ENCODE measurements at regions not wholly inside any gene's neighbourhood (a gene's known extent, or its start where the extent isn't known, plus 50 kb on each side); places are given as distances from the start of the nearest gene placed in this dataset.

GRCh38 chr10:57884407-57884806 lies 383.3 kb downstream of the IPMK start:
- H3K27ac ChIP-seq, result no peak overlapping the region
- no peak overlapping the region for H3K4me2 ChIP-seq (ENCODE audit: low read length)
- H3K36me3 ChIP-seq (ENCODE audit: control insufficient read depth, insufficient read depth, low read length), result no peaks in the 10 kb centered on the region
- H3K4me1 ChIP-seq, result no peaks in the 10 kb centered on the region
- no peaks in the 10 kb centered on the region for H3K27me3 ChIP-seq (ENCODE audit: control insufficient read depth, insufficient read depth, low read length)
- H3K4me3 ChIP-seq (ENCODE audit: low read depth, low read length), result no peak overlapping the region
- H3K9me3 ChIP-seq (ENCODE audit: control insufficient read depth, low read length), result no peaks in the 10 kb centered on the region
- no peak for TF ChIP-seq CTCF (IDR thresholded peaks at IDR 0.05)
- no peak overlapping the region for H2AFZ ChIP-seq
- H3K9ac ChIP-seq, result no peak overlapping the region
- no peaks in the 10 kb centered on the region for H3K79me2 ChIP-seq

GRCh38 chr10:57880446-57881227 lies 387.1 kb downstream of the IPMK start:
- no peaks in the 10 kb centered on the region for H3K27me3 ChIP-seq (ENCODE audit: control insufficient read depth, insufficient read depth, low read length)
- no peak for TF ChIP-seq CTCF (IDR thresholded peaks at IDR 0.05)
- H3K4me3 ChIP-seq (ENCODE audit: low read depth, low read length), result no peak overlapping the region
- H3K79me2 ChIP-seq, result no peaks in the 10 kb centered on the region
- no peak overlapping the region for H2AFZ ChIP-seq
- no peaks in the 10 kb centered on the region for H3K9me3 ChIP-seq (ENCODE audit: control insufficient read depth, low read length)
- no peak overlapping the region for H3K9ac ChIP-seq
- no peaks in the 10 kb centered on the region for H3K36me3 ChIP-seq (ENCODE audit: control insufficient read depth, insufficient read depth, low read length)
- no peaks in the 10 kb centered on the region for H3K4me1 ChIP-seq
- H3K4me2 ChIP-seq (ENCODE audit: low read length), result no peak overlapping the region
- H3K27ac ChIP-seq, result no peak overlapping the region

GRCh38 chr10:57874810-57875209 lies 392.9 kb downstream of the IPMK start:
- no peak for TF ChIP-seq CTCF (IDR thresholded peaks at IDR 0.05)

GRCh38 chr10:57867241-57867640 lies 400.5 kb downstream of the IPMK start:
- no peaks in the 10 kb centered on the region for H3K9me3 ChIP-seq (ENCODE audit: control insufficient read depth, low read length)
- no peak overlapping the region for H3K4me3 ChIP-seq (ENCODE audit: low read depth, low read length)
- no peak overlapping the region for H3K9ac ChIP-seq
- no peak overlapping the region for H3K27ac ChIP-seq
- H3K4me2 ChIP-seq (ENCODE audit: low read length), result no peak overlapping the region
- H3K36me3 ChIP-seq (ENCODE audit: control insufficient read depth, insufficient read depth, low read length), result no peaks in the 10 kb centered on the region
- no peak for TF ChIP-seq CTCF (IDR thresholded peaks at IDR 0.05)
- no peaks in the 10 kb centered on the region for H3K4me1 ChIP-seq
- no peaks in the 10 kb centered on the region for H3K27me3 ChIP-seq (ENCODE audit: control insufficient read depth, insufficient read depth, low read length)
- no peaks in the 10 kb centered on the region for H3K79me2 ChIP-seq
- H2AFZ ChIP-seq, result no peak overlapping the region

More at GRCh38 chr10:57874810-57875209, 392.9 kb downstream of the IPMK start:
- no peak overlapping the region for H3K9ac ChIP-seq
- no peak overlapping the region for H3K27ac ChIP-seq
- no peaks in the 10 kb centered on the region for H3K36me3 ChIP-seq (ENCODE audit: control insufficient read depth, insufficient read depth, low read length)
- H3K27me3 ChIP-seq (ENCODE audit: control insufficient read depth, insufficient read depth, low read length), result no peaks in the 10 kb centered on the region
- no peaks in the 10 kb centered on the region for H3K4me1 ChIP-seq
- H2AFZ ChIP-seq, result no peak overlapping the region
- no peak overlapping the region for H3K4me2 ChIP-seq (ENCODE audit: low read length)
- H3K4me3 ChIP-seq (ENCODE audit: low read depth, low read length), result no peak overlapping the region
- H3K9me3 ChIP-seq (ENCODE audit: control insufficient read depth, low read length), result no peaks in the 10 kb centered on the region
- H3K79me2 ChIP-seq, result no peaks in the 10 kb centered on the region

Measured in parathyroid adenoma (tissue), 2 donors.